Esophagus squamous epithelium (tissue), 4 donors: ENCODE measurements at regions not wholly inside any gene's neighbourhood (a gene's known extent, or its start where the extent isn't known, plus 50 kb on each side); places are given as distances from the start of the nearest gene placed in this dataset.

Experiments
- POLR2A ChIP-seq, 4 donors: fragments of 450-650 bp; IDR thresholded peaks; one replicate each; pipeline ENCODE4 v1.6.1; 2017; ENCODE audit warnings: antibody characterized with exemption in 4 of 4, mild to moderate bottlenecking in 4 of 4, moderate library complexity in 3 of 4
- TF ChIP-seq, protein P1 (sequence below), 6 experiments: fragments of 450-650 bp in 4 of 6; fragments of 200-600 bp in 2 of 6; sonication (generic) in 2 of 6; IDR thresholded peaks; one replicate each; pipeline ENCODE4 v1.5.1; 2016 to 2019; ENCODE audit warnings: antibody characterized with exemption in 6 of 6, mild to moderate bottlenecking in 4 of 6, moderate library complexity in 4 of 6

DNA sequence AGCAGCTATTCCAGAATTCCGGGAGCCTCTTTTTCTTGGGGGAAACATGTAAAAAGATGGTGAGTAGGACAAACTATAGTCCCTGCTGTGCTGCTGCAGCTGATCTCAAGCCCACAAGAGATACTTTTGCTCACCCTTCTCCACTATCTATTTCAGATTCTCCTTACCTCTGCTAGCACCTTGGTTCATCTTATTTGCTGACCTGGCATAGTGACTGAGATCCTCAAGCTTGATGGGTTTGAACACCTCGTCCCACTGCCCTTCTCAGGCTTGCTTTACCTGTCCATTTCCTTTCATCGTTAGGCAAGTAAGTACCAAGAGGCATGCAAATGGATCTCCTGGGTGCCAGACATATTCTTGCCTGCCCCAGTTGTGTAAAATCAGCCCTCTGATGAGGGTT is 338.4 kb upstream of the SMARCA2 start:
- TF ChIP-seq, protein P1, sequence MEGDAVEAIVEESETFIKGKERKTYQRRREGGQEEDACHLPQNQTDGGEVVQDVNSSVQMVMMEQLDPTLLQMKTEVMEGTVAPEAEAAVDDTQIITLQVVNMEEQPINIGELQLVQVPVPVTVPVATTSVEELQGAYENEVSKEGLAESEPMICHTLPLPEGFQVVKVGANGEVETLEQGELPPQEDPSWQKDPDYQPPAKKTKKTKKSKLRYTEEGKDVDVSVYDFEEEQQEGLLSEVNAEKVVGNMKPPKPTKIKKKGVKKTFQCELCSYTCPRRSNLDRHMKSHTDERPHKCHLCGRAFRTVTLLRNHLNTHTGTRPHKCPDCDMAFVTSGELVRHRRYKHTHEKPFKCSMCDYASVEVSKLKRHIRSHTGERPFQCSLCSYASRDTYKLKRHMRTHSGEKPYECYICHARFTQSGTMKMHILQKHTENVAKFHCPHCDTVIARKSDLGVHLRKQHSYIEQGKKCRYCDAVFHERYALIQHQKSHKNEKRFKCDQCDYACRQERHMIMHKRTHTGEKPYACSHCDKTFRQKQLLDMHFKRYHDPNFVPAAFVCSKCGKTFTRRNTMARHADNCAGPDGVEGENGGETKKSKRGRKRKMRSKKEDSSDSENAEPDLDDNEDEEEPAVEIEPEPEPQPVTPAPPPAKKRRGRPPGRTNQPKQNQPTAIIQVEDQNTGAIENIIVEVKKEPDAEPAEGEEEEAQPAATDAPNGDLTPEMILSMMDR (IDR thresholded peaks at IDR 0.05) = no peak
- TF ChIP-seq POLR2A (IDR thresholded peaks at IDR 0.05) = no peak
